ENCODE measurements at regions not wholly inside any gene's neighbourhood (a gene's known extent, or its start where the extent isn't known, plus 50 kb on each side); places are given as distances from the start of the nearest gene placed in this dataset.
"Not testable (repeated sequence)": the region's sequence is repeated elsewhere in the genome, so short reads cannot be mapped to it uniquely, and the experiment has no call there.

DNA sequence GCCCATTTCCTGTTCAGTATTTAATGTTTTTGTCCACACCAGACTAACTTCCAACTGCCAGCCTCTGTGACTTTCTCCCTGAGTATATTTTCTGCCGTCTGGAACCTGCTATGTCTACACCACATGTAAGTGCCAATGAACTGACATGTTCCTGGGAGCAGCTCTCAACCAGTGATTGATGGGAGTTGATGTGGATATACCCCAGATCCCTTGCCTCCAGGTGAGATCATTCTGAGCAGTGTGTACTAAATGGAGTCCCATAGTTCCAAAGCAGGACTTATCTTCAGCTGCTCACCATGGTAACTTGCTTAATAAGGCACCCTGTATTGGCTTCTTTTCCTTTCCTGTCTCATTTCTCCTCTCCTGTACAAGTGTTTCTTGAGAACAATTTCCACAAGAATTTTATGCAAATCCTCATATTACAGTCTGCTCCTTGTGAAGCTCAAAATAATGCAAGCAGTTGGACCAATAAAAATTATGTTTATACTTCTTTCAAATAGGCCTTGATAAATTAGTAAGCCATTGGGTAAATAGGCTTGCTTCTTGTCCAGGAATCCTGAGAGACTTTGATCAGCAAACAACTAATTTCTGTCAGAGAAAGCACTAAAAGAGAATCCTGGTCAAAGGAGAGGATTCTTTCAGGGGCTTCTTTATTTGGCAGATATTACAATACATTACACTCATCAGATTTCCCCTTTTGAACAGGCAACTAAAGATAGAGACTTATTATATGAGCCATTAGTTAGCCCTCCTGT, 911.7 kb upstream of the NDST4 start:
- no peak for DNase-seq (ENCODE audit: low read depth, low spot score)

DNA sequence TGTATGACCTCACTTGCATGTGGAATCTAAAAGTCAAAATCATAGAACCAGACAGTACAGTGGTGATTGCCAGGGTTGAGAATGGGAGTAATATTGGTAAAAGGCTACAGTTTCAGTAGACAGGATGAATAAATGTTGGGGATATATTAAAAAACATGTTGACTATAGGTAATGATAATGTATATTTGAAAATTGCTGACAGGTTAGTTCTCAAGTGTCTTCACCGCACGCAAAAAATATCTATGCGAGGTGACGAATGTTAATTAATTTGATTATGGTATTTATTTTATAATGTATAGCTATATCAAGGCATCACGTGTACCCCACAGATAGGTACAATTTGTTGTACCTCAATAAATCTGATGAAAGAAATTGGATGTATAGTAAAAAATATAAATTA, 909.6 kb upstream of the NDST4 start:
- no peak for DNase-seq (ENCODE audit: low read depth, low spot score)

DNA sequence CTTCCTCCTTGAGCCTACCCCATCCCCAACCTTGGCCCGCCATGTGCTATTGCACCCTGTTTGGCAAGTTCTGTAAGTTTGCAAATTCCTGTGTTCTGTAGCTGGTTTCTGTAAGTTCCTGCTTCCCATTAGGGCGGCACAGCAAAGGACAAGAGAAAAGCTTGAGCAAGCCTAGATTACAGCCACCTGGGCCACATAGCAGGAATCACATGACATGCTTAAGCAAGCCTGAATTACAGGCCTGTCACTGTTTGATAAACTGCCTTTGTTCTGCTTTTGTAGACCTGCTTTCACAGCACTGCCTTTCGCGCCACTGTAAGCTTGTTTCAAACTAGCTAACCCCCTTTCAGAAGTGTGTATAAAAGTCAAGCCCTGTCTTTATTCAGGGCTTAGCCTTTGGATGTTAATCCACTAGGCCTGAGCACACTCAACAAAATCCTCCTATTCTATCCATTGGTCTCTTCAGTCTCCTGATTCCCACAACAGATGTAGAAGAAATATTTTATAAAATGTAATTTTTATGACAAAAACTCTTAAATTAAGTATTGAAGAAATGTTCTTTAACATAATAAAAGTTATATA, 906.8 kb upstream of the NDST4 start:
- no peak for DNase-seq (ENCODE audit: low read depth, low spot score)

DNA sequence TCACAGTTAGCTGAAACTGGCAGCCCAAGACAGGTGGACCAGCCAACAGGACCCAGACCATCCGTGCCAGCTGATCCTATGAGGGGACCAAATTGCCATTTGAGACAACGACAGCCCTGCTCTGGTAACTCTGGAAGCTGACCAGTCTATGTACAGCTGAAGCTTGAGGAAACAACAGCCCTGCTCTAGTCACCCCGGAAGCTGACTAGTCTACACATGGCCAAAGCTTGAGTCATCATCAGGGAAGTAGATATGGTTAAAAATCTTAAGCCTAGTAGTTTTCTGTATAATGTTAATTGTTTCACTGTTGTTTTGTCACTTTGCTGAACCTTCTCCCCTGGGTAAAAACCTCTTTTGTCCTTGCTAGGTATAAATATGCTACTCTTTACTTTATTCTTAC, 905.4 kb upstream of the NDST4 start:
- no peak for DNase-seq (ENCODE audit: low read depth, low spot score)

DNA sequence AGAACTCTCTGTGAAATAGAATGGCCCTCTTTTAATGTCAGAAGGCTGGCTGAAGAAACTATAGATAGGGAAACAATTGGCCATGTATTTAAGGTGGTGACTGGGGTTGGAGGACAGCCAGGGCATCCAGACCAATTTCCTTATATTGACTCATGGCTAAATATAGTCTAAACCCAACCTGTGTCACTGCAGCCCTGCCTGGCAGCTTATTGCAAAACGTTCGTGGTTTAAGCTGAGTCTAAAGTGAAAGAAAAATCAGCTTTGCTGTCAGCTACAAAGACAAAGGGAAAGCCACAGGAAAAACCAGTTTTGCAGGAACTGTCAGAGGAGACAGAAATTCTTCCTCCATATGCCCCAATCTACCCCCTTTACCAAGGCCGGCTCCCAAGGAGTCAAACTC, 902.8 kb upstream of the NDST4 start:
- DNase-seq (ENCODE audit: low read depth, low spot score), result peak; percentile 30

DNA sequence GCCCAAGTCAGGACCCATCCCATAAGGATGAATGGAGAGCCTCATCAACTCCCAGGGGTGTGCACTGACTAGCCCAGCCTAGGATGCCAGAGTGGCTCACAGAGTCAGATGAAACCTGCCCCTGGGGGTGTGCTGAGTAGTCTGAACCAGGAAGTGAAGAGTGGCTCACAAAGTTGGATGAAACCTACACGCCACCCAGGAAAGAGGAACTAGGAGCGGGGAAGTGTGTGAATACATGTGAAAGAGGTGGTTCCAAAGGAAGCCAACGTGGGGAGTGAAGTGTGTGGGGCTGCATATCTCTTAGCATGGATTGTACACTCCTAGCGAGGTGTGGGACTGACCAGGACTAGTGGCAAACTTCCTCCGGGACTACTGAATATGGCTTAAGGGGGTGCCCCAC, 902.1 kb upstream of the NDST4 start:
- DNase-seq (ENCODE audit: low read depth, low spot score), result no peak

DNA sequence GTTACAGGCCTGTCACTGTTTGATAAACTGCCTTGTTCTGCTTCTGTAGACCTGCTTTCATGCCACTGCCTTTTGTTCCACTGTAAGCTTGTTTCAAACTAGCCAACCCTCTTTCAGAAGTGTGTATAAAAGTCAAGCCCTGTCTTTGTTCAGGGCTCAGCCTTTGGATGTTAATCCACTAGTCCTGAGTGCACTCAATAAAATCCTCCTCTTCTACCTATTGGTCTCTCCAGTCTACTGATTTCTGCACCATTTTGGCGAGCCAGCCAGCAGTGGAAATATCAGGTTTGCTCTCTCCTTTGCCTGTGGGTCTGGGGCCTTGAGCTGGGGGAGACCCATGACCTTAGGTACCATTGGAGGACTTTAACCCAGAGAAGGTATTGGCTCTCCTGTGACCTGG, 901.6 kb upstream of the NDST4 start:
- no peak for DNase-seq (ENCODE audit: low read depth, low spot score)

DNA sequence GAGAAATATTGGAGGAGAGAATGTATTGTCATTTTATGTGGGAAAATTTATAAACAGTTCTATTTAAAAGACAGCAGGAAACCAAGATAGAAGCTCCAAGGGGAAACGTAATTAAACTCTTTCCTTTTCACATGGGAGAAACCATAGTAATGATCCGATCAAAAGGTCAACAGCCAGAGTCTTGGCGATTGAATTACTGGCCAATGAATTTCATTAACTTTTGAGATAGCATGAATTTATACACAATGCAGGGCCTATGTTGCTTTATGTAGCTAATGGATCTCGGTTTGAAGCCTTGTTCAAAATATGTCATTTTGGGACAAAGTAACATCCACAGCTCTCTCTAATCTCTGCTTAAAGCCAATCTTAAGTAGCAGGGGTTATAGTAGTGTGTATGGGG, 897.5 kb upstream of the NDST4 start:
- no peak for DNase-seq (ENCODE audit: low read depth, low spot score)

DNA sequence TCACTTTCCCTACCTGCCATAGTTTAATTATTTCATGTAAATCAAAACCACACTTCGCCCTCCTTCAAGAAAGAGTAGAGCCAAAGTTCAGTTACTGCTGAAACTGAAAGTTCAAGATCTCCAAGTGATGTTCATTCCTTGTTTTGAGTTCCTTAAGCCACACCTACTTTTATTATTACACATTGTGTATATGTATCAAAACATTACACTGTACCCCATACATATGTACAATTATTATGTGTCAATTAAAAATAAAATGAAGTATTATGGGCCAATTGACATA, 892.3 kb upstream of the NDST4 start:
- no peak for DNase-seq (ENCODE audit: low read depth, low spot score)

DNA sequence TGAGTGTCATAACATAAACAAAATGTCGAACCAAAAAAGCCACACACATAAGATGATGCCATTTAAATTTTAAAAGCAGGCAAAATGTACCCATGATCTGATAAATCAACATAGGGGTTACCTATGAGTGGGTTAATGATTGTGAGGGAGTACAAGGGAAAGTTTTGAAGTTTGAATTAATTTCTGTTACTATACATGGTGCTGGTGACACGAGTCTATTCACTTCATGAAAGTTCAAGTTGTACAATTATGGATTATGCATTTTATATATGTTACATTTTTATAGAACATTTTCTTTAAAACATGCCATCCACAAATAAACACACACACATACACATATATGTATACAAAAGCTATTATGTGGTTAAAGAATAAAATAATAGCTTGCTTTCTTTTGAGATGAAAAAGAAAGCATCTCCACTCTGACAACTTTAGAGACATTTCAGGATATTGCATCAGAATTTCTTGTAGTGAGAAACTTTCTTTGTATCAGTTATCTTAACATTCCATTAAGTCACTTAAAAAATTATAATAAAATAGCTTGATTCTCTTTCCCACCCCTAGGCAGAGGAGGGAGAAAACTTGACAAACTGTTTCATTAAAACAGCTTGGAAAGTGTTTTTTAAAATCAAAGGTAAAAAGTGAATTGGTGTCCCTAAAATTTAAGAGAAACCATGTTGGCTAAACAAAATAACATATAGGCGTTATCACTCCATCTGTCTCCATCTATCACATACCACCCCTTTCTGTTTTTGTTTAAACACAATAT, 891.8 kb upstream of the NDST4 start:
- no peak for DNase-seq (ENCODE audit: low read depth, low spot score)

DNA sequence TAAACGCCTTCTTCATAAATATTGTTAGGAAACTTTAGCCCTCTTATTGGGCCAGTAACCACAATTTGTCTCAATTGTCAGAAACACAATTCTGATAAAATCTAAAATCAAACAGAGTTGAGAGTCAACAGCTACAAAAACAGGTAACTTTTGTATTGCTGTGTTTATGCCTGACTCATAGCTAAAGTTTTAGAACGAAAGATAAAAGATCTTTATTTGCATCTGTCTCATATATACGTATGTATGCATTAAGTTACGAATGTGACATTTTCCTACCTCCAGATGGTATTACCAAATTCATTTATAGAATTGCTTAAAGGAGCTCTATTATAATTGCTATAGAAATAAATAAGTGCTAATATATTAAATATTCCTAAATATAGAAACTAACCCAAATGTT, 887.9 kb upstream of the NDST4 start:
- DNase-seq (ENCODE audit: low read depth, low spot score), result no peak

DNA sequence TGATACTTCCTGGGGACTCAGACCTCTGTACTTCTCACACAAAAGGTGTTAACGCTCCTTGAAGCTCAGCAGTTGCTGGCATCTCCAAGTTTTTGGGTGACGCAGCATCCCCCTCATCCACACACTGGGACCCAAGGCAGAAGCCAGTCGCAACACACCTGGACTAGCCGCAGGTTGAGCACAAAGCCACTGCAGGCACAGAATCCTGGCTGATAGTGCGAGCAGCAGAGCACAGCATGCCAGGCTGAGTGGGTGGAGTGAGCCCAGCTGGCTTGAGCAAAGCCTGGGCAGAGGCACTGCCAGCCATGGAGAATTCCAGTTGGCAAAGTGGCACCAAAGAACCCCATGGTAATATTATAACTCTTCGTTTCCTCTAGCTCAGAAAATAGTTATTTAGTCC, 873.2 kb upstream of the NDST4 start:
- no peak for DNase-seq (ENCODE audit: low read depth, low spot score)

DNA sequence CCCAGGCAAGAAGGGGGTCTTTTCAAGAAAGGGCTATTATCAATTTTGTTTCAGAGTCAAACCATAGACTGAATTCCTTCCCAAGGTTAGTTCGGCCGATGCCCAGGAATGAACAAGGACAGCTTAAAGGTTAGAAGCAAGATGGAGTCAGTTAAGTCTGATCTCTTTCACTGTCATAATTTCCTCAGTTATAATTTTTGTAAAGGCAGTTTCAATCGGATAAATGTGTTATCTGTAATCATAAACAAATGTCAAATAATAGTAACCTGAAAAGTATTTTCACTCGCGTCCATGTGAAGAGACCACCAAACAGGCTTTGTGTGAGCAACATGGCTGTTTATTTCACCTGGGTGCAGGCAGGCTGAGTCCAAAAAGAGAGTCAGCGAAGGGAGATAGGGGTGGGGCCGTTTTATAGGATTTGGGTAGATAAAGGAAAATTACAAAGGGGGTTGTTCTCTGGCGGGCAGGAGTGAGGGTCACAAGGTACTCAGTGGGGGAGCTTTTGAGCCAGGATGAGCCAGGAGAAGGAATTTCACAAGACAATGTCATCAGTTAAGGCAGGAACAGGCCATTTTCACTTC, 862.1 kb upstream of the NDST4 start:
- not testable (repeated sequence) for DNase-seq (ENCODE audit: low read depth, low spot score)

DNA sequence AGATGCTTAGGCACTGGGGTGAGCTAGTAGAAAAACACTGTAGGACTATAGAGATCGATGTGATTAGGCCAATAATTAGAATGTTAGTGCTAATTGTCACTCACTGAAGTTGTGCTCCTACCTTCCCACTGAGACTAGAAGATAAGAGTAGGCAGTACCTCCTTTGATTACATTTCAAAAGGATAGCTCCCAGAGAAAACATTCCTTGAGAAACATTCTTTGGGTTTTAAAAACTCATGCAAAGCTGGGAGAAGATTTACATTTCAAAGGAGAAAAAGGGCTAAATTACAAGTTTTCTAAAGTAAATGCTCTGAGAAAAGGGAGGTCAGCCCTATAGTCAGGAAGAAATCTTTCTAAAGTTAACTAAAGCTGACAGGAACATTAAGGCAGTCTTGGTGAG, 860.3 kb upstream of the NDST4 start:
- peak; percentile 0 for DNase-seq (ENCODE audit: low read depth, low spot score)

DNA sequence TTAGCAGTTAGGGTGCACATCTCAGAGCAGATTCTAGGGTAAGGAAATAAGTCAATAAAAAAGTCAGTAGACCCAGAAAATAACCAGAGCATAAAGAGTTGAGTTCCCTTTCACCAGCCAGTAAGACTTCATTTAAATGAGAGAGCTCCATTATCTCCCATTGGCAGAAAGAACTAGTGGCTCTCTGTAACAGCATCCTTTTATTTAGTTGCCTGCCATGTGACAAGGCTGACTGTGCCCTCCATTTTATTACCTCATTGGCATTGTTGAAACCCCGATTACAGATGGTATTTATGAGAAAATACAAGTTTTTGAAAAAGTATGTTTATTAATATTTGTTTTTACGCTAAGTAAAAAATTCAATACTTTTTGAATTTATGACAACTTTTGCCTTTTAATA, 859.5 kb upstream of the NDST4 start:
- no peak for DNase-seq (ENCODE audit: low read depth, low spot score)

DNA sequence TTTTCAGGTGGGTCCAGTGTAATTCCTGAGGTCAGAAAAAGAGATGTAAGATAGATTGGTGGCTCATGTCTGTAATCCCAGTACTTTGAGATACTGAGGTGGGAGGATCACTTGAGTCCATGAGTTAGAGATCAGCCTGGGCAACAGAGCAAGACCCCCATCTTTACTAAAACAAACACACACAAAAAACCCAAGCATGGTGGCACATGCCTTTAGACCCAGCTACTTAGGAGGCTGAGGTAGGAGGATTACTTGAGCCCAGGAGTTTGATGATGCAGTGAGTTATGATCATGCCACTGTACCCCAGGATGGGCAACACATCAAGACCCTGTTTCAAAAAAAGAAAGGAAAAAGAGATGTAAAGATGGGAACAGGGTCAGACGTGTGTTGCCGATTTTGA, 857.4 kb upstream of the NDST4 start:
- no peak for DNase-seq (ENCODE audit: low read depth, low spot score)

DNA sequence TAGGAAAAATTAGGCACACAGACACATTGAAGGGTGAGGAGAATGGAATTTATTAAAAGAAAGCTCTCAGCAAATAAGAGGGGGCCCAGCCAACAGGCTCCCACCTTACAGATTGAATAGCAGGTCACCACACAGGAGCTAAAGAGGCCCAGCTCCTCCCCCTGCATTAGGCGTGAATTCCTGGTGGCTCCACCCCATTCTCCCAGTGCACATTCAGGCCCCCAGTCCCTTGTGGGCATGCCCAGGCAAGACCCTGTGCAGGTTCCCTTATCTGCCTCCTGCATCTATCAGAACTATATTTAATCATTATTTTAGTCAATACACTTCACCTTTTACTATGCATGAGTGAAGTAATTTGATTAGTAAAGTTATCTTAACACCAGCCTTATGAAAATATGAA, 856.3 kb upstream of the NDST4 start:
- no peak for DNase-seq (ENCODE audit: low read depth, low spot score)

DNA sequence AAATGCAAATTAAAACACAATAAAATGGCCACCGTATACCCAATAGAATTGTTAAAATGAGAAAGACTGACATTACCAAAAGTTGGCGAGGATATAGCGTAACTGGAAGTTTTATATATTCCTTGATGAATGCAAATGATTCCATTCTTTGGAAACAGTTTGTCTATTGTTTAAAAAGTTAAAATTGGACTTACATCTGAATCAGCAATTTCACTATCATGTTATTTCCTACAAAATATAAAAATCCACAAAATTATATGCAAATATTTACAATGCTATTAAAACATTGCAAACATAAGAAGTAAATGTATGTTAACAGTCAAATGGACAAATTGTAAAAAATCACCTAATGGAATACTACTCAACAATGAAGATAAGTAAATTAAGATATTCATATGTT, 852.2 kb upstream of the NDST4 start:
- DNase-seq (ENCODE audit: low read depth, low spot score), result no peak

DNA sequence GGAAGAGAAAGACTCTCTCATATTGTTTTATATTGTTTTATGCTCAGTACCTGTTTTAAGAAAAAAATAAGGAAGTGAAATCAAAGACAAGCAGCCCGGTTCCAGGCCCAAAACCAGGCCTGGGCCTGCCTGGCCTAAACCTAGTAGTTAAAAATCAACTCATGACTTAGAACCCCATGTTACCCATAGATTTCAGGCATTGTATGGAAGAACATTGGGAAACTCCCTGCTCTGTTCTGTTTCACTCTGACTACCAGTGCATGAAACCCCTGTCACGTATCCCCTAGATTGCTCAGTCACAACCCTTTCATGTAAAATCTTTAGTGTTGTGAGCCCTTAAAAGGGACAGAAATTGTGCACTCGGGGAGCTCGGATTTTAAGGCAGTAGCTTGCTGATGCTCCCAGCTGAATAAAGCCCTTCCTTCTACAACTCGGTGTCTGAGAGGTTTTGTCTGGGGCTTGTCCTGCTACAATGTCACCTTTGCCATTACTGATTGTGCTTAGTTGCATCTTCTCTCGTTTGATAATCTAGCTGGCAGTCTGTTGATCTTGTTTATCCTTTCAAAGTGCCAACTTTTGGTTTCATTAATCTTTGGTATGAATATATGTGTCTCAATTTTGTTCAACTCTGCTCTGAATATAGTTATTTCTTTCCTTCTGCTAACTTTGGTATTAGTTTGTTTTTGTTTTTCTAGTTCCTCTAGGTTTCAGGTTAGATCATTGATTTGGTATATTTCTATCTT, 842.8 kb upstream of the NDST4 start:
- DNase-seq (ENCODE audit: low read depth, low spot score), result not testable (repeated sequence)

DNA sequence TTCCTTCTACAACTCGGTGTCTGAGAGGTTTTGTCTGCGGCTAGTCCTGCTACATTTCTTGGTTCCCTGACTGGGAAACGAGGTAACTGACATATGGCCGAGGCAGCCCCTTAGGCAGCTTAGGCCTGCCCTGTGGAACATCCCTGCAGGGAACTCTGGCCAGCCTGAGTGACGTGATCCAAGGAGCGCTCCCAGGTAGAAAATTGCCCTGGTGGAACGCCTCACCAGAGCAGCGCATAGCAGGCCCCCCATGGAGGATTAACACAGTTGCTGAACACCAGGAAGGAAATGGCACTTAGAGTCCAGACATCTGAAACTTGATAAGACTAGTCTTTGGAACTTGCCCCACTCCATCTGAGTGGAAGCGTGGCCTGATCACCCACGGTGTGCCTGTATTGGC, 837.4 kb upstream of the NDST4 start:
- no peak for DNase-seq (ENCODE audit: low read depth, low spot score)

DNA sequence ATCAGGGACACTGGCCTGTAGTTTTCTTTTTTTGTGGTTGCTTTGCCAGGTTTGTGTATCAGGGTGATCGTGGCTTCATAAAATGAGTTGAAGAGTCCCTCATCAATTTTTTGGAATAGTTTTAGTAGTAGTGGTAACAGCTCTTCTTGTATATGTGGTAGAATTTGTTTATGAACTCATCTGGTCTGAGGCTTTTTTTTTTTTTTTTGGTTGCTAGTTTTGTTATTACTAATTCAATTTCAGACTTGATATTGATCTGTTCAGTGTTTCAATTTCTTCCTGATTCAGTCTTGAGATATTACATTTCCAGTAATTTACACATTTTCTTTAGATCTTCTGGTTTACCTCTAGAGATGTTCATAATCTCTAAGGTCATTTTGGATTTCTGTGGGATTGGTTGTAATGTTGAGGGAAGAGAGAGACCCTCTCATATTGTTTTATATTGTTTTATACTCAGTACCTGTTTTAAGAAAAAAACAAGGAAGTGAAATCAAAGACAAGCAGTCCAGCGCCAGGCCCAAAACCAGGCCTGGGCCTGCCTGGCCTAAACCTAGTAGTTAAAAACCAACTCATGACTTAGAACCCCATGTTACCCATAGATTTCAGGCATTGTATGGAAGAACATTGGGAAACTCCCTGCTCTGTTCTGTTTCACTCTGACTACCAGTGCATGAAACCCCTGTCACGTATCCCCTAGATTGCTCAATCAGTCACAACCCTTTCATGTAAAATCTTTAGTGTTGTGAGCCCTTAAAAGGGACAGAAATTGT, 836.7 kb upstream of the NDST4 start:
- not testable (repeated sequence) for DNase-seq (ENCODE audit: low read depth, low spot score)

All from astrocyte of the hippocampus (primary cell).